ENCODE measurements at regions not wholly inside any gene's neighbourhood (a gene's known extent, or its start where the extent isn't known, plus 50 kb on each side); places are given as distances from the start of the nearest gene placed in this dataset.
"Not testable (repeated sequence)": the region's sequence is repeated elsewhere in the genome, so short reads cannot be mapped to it uniquely, and the experiment has no call there.

DNA sequence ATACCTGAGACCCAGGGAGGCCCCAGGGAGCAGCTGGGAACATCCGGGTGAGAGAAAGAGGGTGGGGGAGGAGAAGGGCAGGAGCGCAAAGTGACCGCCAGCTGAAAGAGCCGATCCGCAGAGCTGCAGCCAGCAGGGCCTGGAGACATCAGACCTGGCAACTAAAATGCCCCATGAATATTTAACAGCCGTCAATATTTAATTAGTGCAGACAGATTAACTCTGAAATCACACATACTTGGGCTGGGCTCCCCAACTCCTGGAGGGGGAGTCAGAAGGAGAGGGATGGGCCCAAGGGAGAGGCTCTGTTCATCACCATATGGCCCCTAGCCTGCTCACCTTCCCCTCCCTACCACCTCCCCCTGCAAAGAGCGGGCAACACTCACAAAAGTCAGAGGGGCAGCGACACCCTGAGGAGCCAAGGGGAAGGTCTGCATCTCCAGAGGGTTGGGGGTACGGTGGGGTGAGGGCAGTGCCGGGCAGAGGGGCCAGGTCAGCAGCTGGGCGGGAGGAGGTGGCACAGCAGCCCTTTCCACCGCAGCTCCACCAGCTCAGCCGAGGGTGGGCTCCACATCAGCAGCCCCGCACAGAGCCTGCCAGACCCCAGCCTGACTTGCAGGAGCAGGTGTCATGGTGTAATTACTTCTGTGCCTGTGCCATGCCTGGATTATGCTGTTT lies 61.9 kb upstream of the CCL1 start:
- no peak overlapping the region for H3K9ac ChIP-seq (ENCODE audit: low read depth in 1 of 3, low read length in 3 of 3)
- H3K9me3 ChIP-seq (ENCODE audit: control insufficient read depth in 3 of 3, low read length in 3 of 3): no peaks in the 10 kb centered on the region
- no peaks in the 10 kb centered on the region for H3K36me3 ChIP-seq (ENCODE audit: control insufficient read depth in 3 of 3, insufficient read depth in 3 of 3, low read length in 3 of 3)
- H3K27me3 ChIP-seq (ENCODE audit: control insufficient read depth in 3 of 3, insufficient read depth in 3 of 3, low read length in 3 of 3): peaks cover 21 to 37% (median 28%) of the 10 kb centered on the region in 3 donors
- no peaks in the 10 kb centered on the region for H3K4me1 ChIP-seq (ENCODE audit: control insufficient read depth in 3 of 3, insufficient read depth in 3 of 3, low read length in 3 of 3)
- no peak overlapping the region for H3K27ac ChIP-seq (ENCODE audit: low read depth, low read length)
- H3K4me3 ChIP-seq (ENCODE audit: low read length in 3 of 3): no peak overlapping the region

DNA sequence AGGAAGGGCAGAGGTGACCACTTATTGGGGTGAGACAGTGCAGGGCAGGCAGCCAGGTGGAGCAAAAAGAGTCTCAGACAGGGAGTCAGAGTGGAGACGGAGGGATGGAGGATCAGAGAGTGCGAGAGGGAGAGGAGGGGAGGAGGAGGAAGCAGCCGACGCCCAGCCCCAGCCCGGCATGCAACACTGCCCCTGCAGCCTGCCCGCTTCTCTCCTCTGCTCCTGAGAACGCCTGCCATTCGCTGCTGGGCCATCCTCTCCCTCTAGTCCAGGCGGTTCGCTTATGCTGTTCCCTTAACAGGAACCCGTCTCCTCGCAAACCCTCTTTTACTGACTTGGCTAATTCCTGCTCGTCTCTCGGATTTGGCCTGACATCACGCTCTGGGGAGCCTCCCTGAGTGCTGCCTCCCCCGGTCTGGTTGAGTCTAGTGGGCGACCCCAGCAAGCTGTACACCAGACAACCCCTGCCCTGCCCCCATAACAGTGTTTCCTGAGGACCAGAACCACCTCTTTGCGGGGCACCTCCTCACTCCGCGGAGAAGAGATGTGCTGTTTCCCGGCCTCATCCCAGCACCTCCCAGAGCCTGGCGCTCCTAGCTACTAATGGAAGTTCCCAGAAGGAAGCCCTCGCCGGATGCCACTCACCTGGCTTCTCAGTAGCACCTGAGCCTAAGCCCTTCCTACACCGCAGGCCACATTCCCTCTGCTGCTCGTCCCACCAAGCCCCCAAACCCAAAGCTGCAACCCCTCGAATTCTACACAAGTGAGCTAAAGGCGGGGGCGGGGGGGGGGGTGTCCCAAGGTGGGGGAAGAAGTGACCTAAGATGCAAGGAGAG lies 61.2 kb upstream of the CCL1 start:
- Histone ChIP-seq H3K4me3 (ENCODE audit: low read length in 3 of 3) (no peak overlapping the region), H3K4me1 (ENCODE audit: control insufficient read depth in 3 of 3, insufficient read depth in 3 of 3, low read length in 3 of 3) (no peaks in the 10 kb centered on the region), H3K36me3 (ENCODE audit: control insufficient read depth in 3 of 3, insufficient read depth in 3 of 3, low read length in 3 of 3) (no peaks in the 10 kb centered on the region), H3K9ac (ENCODE audit: low read depth in 1 of 3, low read length in 3 of 3) (no peak overlapping the region), H3K27ac (ENCODE audit: low read depth, low read length) (no peak overlapping the region), H3K9me3 (ENCODE audit: control insufficient read depth in 3 of 3, low read length in 3 of 3) (no peaks in the 10 kb centered on the region), H3K27me3 (ENCODE audit: control insufficient read depth in 3 of 3, insufficient read depth in 3 of 3, low read length in 3 of 3) (peaks cover 21 to 37% (median 31%) of the 10 kb centered on the region in 3 donors)

GRCh38 chr17:34423315-34423714 lies 60.3 kb upstream of the CCL1 start:
- not testable (repeated sequence) for H3K9ac ChIP-seq (ENCODE audit: low read depth in 1 of 3, low read length in 3 of 3); H3K4me3 ChIP-seq (ENCODE audit: low read length in 3 of 3); H3K9me3 ChIP-seq (ENCODE audit: control insufficient read depth in 3 of 3, low read length in 3 of 3); H3K4me1 ChIP-seq (ENCODE audit: control insufficient read depth in 3 of 3, insufficient read depth in 3 of 3, low read length in 3 of 3); H3K27ac ChIP-seq (ENCODE audit: low read depth, low read length); H3K36me3 ChIP-seq (ENCODE audit: control insufficient read depth in 3 of 3, insufficient read depth in 3 of 3, low read length in 3 of 3)
- H3K27me3 ChIP-seq (ENCODE audit: control insufficient read depth in 3 of 3, insufficient read depth in 3 of 3, low read length in 3 of 3): peaks cover 21 to 39% (median 37%) of the 10 kb centered on the region in 3 donors

GRCh38 chr17:34420900-34421299 lies 57.9 kb upstream of the CCL1 start:
- Histone ChIP-seq H3K36me3 (ENCODE audit: control insufficient read depth in 3 of 3, insufficient read depth in 3 of 3, low read length in 3 of 3) (no peaks in the 10 kb centered on the region), H3K27ac (ENCODE audit: low read depth, low read length) (no peak overlapping the region), H3K4me1 (ENCODE audit: control insufficient read depth in 3 of 3, insufficient read depth in 3 of 3, low read length in 3 of 3) (no peaks in the 10 kb centered on the region), H3K9ac (ENCODE audit: low read depth in 1 of 3, low read length in 3 of 3) (no peak overlapping the region), H3K27me3 (ENCODE audit: control insufficient read depth in 3 of 3, insufficient read depth in 3 of 3, low read length in 3 of 3) (peaks cover 21 to 40% (median 28%) of the 10 kb centered on the region in 3 donors), H3K4me3 (ENCODE audit: low read length in 3 of 3) (no peak overlapping the region), H3K9me3 (ENCODE audit: control insufficient read depth in 3 of 3, low read length in 3 of 3) (no peaks in the 10 kb centered on the region)

DNA sequence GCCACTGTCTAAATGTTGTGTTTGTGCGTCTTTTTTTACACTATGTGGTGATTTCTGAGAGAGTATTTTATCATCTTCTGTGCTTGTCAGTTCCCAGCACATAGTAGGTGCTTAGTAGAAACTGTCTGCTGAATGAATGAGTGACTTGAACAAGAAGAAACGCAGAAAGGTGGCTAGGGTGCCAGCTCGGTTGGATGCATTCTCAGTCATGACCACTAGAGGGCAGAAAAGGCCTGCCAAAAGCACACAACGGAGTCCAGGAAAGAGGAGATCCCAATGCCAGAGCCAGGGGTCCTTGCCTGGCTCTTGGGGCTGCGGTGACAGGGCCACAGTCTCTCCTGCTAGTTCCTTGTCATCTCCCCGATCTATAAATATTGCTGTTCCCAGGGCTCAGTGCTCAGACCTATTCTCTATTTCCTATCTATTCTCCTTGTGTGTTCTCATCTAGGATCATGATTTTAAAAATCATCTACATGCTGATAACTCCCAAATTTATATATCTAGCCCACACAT lies 57.3 kb upstream of the CCL1 start:
- no peak overlapping the region for H3K9ac ChIP-seq (ENCODE audit: low read depth in 1 of 3, low read length in 3 of 3)
- no peak overlapping the region for H3K4me3 ChIP-seq (ENCODE audit: low read length in 3 of 3)
- H3K27ac ChIP-seq (ENCODE audit: low read depth, low read length): no peak overlapping the region
- no peaks in the 10 kb centered on the region for H3K36me3 ChIP-seq (ENCODE audit: control insufficient read depth in 3 of 3, insufficient read depth in 3 of 3, low read length in 3 of 3)
- no peaks in the 10 kb centered on the region for H3K9me3 ChIP-seq (ENCODE audit: control insufficient read depth in 3 of 3, low read length in 3 of 3)
- H3K27me3 ChIP-seq (ENCODE audit: control insufficient read depth in 3 of 3, insufficient read depth in 3 of 3, low read length in 3 of 3): peaks cover 20 to 41% (median 24%) of the 10 kb centered on the region in 3 donors
- no peaks in the 10 kb centered on the region for H3K4me1 ChIP-seq (ENCODE audit: control insufficient read depth in 3 of 3, insufficient read depth in 3 of 3, low read length in 3 of 3)

DNA sequence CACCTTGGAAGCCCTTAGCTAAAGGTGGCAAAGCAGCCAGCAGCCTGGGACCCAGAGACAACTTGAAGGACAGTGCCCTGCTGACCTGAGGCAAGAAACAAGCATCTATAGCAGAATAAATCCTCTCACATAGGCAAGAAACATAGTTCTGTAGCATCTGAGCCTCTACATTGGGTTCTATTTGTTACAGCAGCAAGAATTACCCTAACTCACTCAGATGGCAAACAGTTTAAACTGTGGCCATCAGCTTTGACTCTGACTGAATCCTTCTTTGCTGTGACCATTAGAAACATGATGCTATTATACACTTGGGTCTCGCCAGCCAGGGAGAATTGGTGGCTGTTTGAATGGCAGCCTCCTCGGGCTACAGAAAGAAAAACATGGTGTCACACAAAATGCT lies 53.1 kb upstream of the CCL1 start:
- no peaks in the 10 kb centered on the region for H3K4me1 ChIP-seq (ENCODE audit: control insufficient read depth in 3 of 3, insufficient read depth in 3 of 3, low read length in 3 of 3)
- H3K27me3 ChIP-seq (ENCODE audit: control insufficient read depth in 3 of 3, insufficient read depth in 3 of 3, low read length in 3 of 3): peaks cover 6 to 60% (median 27%) of the 10 kb centered on the region in 3 donors
- no peaks in the 10 kb centered on the region for H3K9me3 ChIP-seq (ENCODE audit: control insufficient read depth in 3 of 3, low read length in 3 of 3)
- H3K27ac ChIP-seq (ENCODE audit: low read depth, low read length): no peak overlapping the region
- H3K4me3 ChIP-seq (ENCODE audit: low read length in 3 of 3): no peak overlapping the region
- H3K36me3 ChIP-seq (ENCODE audit: control insufficient read depth in 3 of 3, insufficient read depth in 3 of 3, low read length in 3 of 3): no peaks in the 10 kb centered on the region
- H3K9ac ChIP-seq (ENCODE audit: low read depth in 1 of 3, low read length in 3 of 3): no peak overlapping the region

- H3K9me3 ChIP-seq (ENCODE audit: control insufficient read depth in 3 of 3, low read length in 3 of 3): no peaks in the 10 kb centered on the region
These were observed 51.3 kb upstream of the CCL1 start for GRCh38 chr17:34414339-34414738.

GRCh38 chr17:34413443-34414119 lies 50.5 kb upstream of the CCL1 start:
- Histone ChIP-seq H3K4me3 (ENCODE audit: low read length in 3 of 3) (no peak overlapping the region), H3K27ac (ENCODE audit: low read depth, low read length) (no peak overlapping the region), H3K9ac (ENCODE audit: low read depth in 1 of 3, low read length in 3 of 3) (no peak overlapping the region), H3K9me3 (ENCODE audit: control insufficient read depth in 3 of 3, low read length in 3 of 3) (no peaks in the 10 kb centered on the region), H3K27me3 (ENCODE audit: control insufficient read depth in 3 of 3, insufficient read depth in 3 of 3, low read length in 3 of 3) (peaks cover 15 to 61% (median 37%) of the 10 kb centered on the region in 3 donors), H3K36me3 (ENCODE audit: control insufficient read depth in 3 of 3, insufficient read depth in 3 of 3, low read length in 3 of 3) (no peaks in the 10 kb centered on the region), H3K4me1 (ENCODE audit: control insufficient read depth in 3 of 3, insufficient read depth in 3 of 3, low read length in 3 of 3) (no peaks in the 10 kb centered on the region)

More at GRCh38 chr17:34414339-34414738, 51.3 kb upstream of the CCL1 start:
- no peak overlapping the region for H3K4me3 ChIP-seq (ENCODE audit: low read length in 3 of 3)
- no peak overlapping the region for H3K27ac ChIP-seq (ENCODE audit: low read depth, low read length)
- H3K36me3 ChIP-seq (ENCODE audit: control insufficient read depth in 3 of 3, insufficient read depth in 3 of 3, low read length in 3 of 3): no peaks in the 10 kb centered on the region
- H3K27me3 ChIP-seq (ENCODE audit: control insufficient read depth in 3 of 3, insufficient read depth in 3 of 3, low read length in 3 of 3): peaks cover 9 to 61% (median 29%) of the 10 kb centered on the region in 3 donors
- no peaks in the 10 kb centered on the region for H3K4me1 ChIP-seq (ENCODE audit: control insufficient read depth in 3 of 3, insufficient read depth in 3 of 3, low read length in 3 of 3)
- no peak overlapping the region for H3K9ac ChIP-seq (ENCODE audit: low read depth in 1 of 3, low read length in 3 of 3)

DNA sequence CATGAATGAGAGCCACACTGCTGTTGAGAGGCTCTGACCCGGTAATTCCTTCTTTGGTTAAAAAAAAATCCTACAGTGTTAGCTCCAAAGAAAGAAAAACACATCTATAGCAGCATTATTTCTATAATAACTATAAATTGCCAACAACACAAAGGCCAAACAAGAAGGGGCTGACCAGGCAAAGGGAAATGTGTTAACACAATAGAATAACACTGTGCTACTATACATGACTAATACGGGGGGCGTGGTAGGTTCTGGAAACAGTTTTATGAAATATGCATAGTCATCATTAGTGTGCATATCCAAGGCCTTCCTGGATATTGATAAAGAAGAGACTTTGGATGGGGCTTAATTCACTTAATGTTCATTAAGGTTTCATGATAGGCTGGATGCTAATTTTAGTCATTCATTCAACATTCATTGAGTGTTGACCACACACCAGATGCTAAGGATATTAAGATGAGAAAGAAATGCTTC lies 50.0 kb upstream of the CCL1 start:
- Histone ChIP-seq H3K27ac (ENCODE audit: low read depth, low read length) (no peak overlapping the region), H3K9me3 (ENCODE audit: control insufficient read depth in 3 of 3, low read length in 3 of 3) (no peaks in the 10 kb centered on the region), H3K4me3 (ENCODE audit: low read length in 3 of 3) (no peak overlapping the region), H3K9ac (ENCODE audit: low read depth in 1 of 3, low read length in 3 of 3) (no peak overlapping the region), H3K27me3 (ENCODE audit: control insufficient read depth in 3 of 3, insufficient read depth in 3 of 3, low read length in 3 of 3) (peaks cover 20 to 63% (median 40%) of the 10 kb centered on the region in 3 donors), H3K36me3 (ENCODE audit: control insufficient read depth in 3 of 3, insufficient read depth in 3 of 3, low read length in 3 of 3) (no peaks in the 10 kb centered on the region), H3K4me1 (ENCODE audit: control insufficient read depth in 3 of 3, insufficient read depth in 3 of 3, low read length in 3 of 3) (no peaks in the 10 kb centered on the region)
